Iris pigment epithelial cell (primary cell): ENCODE measurements at regions not wholly inside any gene's neighbourhood (a gene's known extent, or its start where the extent isn't known, plus 50 kb on each side); places are given as distances from the start of the nearest gene placed in this dataset.

Source experiments
- DNase-seq: peaks from one replicate; pipeline ENCODE4 v3.0.0-alpha.2; 2011; ENCODE audit warnings: low read depth

DNA sequence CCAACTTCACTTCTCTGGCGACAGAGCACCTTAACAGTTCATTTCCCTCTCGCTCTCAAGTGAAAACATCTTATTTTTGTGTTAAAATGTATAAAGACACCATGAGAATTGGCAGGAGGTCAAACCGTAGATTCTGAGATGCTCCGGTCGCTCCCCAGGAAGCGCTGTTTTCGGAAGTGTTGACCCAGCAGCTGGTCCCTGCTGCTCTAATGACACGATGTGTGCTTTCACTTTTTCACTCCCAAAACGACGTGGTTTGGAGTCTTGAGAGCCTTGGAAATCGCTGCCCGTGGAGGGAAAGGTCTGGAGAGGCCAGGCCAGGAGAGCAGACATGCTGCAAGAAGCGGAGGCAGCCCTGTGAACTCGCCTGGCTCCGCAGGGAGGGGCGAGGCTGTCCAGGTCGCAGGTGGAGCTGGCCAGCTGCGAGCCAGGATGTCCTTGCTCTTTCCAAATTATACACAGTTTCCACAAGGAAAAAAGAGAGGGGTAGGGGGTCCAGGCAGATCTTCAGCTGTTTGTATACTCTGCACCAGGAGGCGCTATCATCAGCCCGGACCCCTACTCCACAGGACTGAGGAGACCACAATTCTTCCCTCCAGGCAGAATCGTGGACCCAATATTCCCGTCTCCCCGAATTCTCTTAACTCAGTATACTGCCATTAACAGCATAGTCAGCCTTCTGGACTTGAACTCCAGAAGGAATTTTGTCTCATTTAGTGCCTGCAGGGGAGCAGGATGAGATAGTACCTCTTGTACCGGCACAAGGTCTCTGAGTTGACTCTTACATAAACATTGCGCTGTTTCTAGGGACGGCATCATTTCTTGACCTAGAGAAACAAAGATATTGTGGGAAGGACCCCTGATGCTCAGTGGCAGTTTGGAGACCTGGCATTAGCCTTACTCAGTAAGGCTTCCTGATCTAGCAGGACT is 248.6 kb upstream of the ANKRD55 start:
- peak; percentile 27 for DNase-seq

- peak; percentile 79 for DNase-seq
Measured at GRCh38 chr5:56480705-56481427, 247.7 kb upstream of the ANKRD55 start.

GRCh38 chr5:56480078-56480704 is 247.1 kb upstream of the ANKRD55 start:
- DNase-seq = no peak

DNA sequence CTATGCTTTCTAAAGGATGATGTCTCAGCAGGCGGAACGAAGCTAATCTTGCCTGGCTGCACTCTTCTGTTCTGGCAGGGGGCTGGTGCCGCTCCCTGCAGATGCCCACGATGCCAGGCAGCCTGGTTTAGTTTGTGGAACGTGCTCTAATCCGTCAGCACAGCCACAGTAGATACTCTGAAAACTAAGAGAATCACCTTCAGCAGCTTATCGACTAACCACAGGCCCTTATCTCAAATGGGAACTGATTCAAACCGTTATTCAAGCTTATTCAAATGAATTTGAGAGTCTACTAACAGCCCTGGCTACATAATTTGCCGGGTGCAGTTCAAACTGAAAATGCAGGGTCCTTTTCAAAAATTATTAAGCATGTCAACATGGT is 246.6 kb upstream of the ANKRD55 start:
- no peak for DNase-seq

GRCh38 chr5:56479126-56479525 is 246.0 kb upstream of the ANKRD55 start:
- no peak for DNase-seq

DNA sequence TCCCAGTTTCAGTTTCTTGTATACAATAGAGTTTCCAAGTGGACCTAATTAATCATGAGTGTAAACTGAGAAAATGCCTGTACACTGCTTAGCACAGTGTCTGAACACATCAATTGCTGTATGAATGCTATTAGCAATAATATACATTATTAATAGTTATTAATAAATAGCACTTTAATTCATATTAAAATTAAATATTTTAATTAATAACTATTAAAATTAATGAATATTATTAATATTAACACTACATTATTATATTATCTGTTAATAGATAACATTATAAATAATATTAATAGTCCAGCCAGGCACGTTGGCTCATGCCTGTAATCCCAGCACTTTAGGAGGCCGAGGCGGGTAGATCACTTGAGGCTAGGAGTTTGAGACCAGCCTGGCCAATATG is 244.9 kb upstream of the ANKRD55 start:
- DNase-seq = no peak

DNA sequence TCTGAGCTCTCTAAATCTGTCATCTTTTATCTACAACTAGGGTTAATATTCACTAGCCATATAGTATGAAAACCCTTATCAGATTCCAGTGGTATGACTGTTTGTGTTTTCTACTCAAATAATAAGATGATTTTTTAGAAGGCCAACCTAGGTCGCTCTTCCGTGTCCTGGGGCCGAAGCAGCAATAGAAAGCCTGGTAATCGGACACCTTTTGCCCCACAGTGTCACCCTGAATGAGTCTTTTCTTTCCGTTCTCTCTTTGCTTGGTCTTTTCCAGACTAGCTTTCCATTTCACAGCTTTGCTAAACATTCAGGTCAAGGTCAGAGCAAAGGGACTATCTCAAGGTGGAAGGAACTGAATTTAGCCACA is 243.3 kb upstream of the ANKRD55 start:
- peak; percentile 33 for DNase-seq

DNA sequence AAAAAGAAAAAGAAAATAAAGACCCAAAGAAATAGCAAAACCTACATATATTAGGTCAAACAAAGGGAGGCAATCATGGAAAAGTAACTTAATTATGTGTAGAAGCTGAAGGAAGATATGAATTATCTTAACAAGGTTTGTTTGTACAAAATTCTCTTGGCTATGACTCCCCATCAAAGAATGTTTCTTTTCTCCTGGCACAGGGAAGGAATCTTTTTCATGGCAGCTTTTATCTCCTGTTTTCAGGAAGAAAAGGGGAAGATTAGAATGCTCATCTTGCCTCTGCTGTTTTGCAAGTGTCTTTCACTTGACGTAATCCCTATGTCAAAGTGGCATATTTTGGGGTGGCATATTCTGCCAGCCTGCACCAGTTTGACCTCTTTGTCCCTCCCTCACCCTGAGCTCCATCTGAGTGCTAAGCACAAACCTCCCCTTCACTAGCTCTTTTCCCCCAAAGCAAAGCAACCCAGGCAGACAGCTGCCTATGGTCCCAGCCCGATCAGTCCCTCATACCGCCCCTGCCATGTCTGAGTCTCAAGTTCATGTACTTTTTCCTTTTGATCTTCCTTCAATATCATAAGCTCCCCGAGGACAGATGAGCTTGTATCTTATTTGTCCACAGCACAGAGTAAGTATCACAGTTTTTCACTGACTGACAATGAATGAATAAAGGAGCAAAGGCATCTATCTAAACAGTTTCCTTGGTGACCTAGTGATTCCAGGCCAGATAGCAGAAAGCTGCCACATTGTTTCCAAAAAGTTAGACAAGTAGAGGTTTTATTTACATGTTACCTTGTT is 242.8 kb upstream of the ANKRD55 start:
- no peak for DNase-seq

- no peak for DNase-seq
Measured at GRCh38 chr5:56471707-56472106, 238.6 kb upstream of the ANKRD55 start.

DNA sequence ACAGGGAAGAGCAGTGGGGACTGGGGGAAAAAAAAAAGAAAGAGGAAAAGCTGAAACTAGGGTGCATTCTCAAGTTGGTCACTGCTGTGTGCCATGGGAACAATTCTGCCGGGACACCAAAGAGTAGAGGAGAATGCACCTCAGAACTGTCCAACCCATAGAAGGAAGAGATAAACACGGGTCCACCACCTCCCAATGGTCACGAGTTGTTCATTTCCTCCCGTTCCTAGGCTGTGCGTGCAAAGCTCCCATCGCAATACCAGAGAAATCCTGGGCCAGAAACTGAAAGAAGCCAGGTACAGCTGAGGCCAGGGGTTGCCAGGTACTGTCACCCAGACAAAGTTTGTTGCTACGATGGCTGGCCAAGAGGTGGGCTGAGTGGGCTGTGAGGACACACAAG is 236.9 kb upstream of the ANKRD55 start:
- DNase-seq = no peak

GRCh38 chr5:56468277-56468676 is 235.1 kb upstream of the ANKRD55 start:
- DNase-seq = no peak

DNA sequence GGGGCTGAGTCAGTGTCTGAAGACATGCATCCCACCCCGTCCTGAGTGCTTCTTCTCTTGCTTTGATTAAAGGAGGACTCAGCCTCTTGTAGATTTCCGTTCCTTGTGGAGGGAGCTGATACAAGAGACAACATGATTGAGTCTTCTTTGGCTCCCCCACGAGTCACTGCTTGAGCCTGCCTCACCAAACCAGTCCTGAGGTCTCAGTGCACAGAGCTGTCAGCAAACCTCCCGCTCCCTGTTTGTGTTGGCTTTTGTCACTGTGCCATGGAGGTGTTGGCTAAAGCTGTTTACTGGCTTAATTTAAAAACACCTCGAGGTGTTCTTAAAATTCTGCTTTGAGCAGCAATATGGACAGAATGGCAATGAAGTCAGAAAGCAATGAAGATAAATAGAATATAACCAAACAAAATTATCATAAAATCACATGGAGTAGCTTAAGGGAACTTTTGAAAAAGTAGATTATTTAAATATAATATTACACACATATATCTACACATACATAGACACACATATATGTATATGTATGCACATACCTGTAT is 234.1 kb upstream of the ANKRD55 start:
- no peak for DNase-seq

GRCh38 chr5:56466136-56466816 is 233.1 kb upstream of the ANKRD55 start:
- DNase-seq = no peak

- no peak for DNase-seq
Measured at GRCh38 chr5:56465769-56466135, 232.6 kb upstream of the ANKRD55 start.

DNA sequence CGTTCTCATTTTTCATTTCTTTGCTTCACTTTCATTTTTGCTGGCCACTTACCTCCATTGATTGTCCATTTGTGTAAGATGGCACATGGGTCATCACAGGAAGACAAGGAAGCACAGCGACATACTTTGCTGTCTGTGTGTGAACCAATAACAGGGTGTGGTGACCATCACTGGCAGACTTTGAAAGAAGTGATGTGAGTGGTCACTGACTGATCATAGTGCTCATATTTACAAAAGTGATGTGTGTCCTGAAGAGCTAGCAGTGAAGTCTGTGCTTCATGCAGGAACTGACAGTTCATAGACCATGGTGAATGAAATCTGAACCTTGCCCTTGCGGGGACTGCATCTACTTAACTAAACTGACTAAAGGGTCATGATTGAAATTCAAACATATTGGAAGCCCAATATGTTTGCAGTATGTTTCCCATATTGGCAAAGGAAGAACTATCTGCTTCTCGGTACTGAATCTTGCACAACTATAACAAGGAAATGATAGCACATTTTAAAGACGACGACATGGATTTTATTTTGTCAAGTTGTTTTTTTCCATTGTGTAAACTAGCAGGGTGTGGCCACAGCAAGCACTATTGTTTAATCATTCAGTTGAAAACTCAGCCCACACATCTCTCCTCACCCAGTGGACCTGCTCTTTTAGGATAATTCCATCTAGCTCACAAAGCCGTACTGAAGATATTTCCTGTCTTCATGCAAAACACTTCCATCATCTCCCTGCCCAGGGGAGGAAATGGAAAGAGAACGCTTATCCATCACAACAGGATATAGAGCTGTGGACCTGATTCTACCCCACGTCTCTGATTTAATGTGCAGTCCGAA is 232.0 kb upstream of the ANKRD55 start:
- DNase-seq = no peak

- no peak for DNase-seq
Measured at GRCh38 chr5:56463944-56464571, 230.9 kb upstream of the ANKRD55 start.

- DNase-seq = no peak
Measured at GRCh38 chr5:56461584-56461983, 228.5 kb upstream of the ANKRD55 start.

- DNase-seq = no peak
Measured at GRCh38 chr5:56460681-56461191, 227.6 kb upstream of the ANKRD55 start.

- no peak for DNase-seq
Measured at GRCh38 chr5:56460195-56460546, 227.0 kb upstream of the ANKRD55 start.
